ENCODE measurements at regions not wholly inside any gene's neighbourhood (a gene's known extent, or its start where the extent isn't known, plus 50 kb on each side); places are given as distances from the start of the nearest gene placed in this dataset.

- TF ChIP-seq, protein P1, sequence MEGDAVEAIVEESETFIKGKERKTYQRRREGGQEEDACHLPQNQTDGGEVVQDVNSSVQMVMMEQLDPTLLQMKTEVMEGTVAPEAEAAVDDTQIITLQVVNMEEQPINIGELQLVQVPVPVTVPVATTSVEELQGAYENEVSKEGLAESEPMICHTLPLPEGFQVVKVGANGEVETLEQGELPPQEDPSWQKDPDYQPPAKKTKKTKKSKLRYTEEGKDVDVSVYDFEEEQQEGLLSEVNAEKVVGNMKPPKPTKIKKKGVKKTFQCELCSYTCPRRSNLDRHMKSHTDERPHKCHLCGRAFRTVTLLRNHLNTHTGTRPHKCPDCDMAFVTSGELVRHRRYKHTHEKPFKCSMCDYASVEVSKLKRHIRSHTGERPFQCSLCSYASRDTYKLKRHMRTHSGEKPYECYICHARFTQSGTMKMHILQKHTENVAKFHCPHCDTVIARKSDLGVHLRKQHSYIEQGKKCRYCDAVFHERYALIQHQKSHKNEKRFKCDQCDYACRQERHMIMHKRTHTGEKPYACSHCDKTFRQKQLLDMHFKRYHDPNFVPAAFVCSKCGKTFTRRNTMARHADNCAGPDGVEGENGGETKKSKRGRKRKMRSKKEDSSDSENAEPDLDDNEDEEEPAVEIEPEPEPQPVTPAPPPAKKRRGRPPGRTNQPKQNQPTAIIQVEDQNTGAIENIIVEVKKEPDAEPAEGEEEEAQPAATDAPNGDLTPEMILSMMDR (IDR thresholded peaks at IDR 0.05) = no peak
- TF ChIP-seq POLR2A (IDR thresholded peaks at IDR 0.05) = no peak
Measured at GRCh38 chr16:60682219-60682618, 1354.0 kb downstream of the CDH8 start.

All from prostate gland (tissue), 2 donors.